H1 (cell line): ENCODE measurements at regions not wholly inside any gene's neighbourhood (a gene's known extent, or its start where the extent isn't known, plus 50 kb on each side); places are given as distances from the start of the nearest gene placed in this dataset.

Source experiments
- CHD7 ChIP-seq: fragments of 300-600 bp; sonication (generic); IDR thresholded peaks from 2 replicates; pipeline ENCODE4 v1.7.1; 2012; ENCODE audit warnings: low read length, moderate library complexity, mild to moderate bottlenecking, inconsistent platforms; ENCODE audit not compliant: insufficient replicate concordance
- CTCF ChIP-seq, 3 experiments: IDR thresholded peaks; 1 replicate in 2 of 3; 2 replicates in 1 of 3; pipeline versions ENCODE4 v1.5.1 to v1.6.1; 2011; ENCODE audit warnings: low read length in 3 of 3, mild to moderate bottlenecking in 3 of 3, inconsistent platforms in 2 of 3, low read depth in 1 of 3, moderate library complexity in 1 of 3; ENCODE audit not compliant: insufficient read depth in 1 of 3; ENCODE audit errors: control extremely low read depth in 1 of 3
- JUND ChIP-seq: IDR thresholded peaks from 2 replicates; pipeline ENCODE4 v1.6.1; 2011; ENCODE audit warnings: mild to moderate bottlenecking, improper control_type of control experiment, low read length
- MAX ChIP-seq: IDR thresholded peaks from 2 replicates; pipeline ENCODE4 v1.6.1; 2012; ENCODE audit warnings: inconsistent platforms
- POLR2A ChIP-seq, 2 experiments: IDR thresholded peaks; 1 replicate in 1 of 2; 2 replicates in 1 of 2; pipeline ENCODE4 v1.6.1; 2011; ENCODE audit warnings: low read depth in 2 of 2, low read length in 2 of 2, mild to moderate bottlenecking in 2 of 2; ENCODE audit errors: control extremely low read depth in 1 of 2
- RFX5 ChIP-seq: IDR thresholded peaks from 2 replicates; pipeline ENCODE4 v1.6.1; 2011; ENCODE audit warnings: low read depth, low read length, improper control_type of control experiment, borderline replicate concordance

GRCh38 chr3:11898611-11899325 is 52.1 kb upstream of the TAMM41 start:
- no peak for TF ChIP-seq POLR2A (IDR thresholded peaks at IDR 0.05; ENCODE audit: control extremely low read depth in 1 of 2, low read depth in 2 of 2, low read length in 2 of 2)
- no peak for TF ChIP-seq CHD7
- TF ChIP-seq RFX5, result no peak
- TF ChIP-seq CTCF (IDR thresholded peaks at IDR 0.05; ENCODE audit: control extremely low read depth in 1 of 3, insufficient read depth in 1 of 3, low read depth in 1 of 3, low read length in 3 of 3), result no peak
- no peak for TF ChIP-seq MAX
- no peak for TF ChIP-seq JUND
